A673 (cell line): ENCODE measurements at regions not wholly inside any gene's neighbourhood (a gene's known extent, or its start where the extent isn't known, plus 50 kb on each side); places are given as distances from the start of the nearest gene placed in this dataset.

Experiments
- BruUV-seq: library from RNA; stranded (reverse); fragments of 400-500 nt; replicated peaks from 2 replicates; lab custom pipeline; 2021; lab: Mats Ljungman, UMichigan
- CTCF ChIA-PET: fragments of 300-600 bp; sonication (Branson Sonifier 250); formaldehyde crosslinking; loops from one replicate; lab custom pipeline; 2022; ENCODE audit warnings: antibody characterized with exemption; lab: Charles Lee
- POLR2A ChIA-PET: fragments of 300-600 bp; sonication (Branson Sonifier 250); formaldehyde crosslinking; loops from one replicate; lab custom pipeline; 2022; ENCODE audit warnings: antibody characterized with exemption; ENCODE audit not compliant: low non-redundant PET; lab: Charles Lee
- DNase-seq: peaks from one replicate; pipeline ENCODE4 v3.0.0-alpha.2; 2015; ENCODE audit warnings: low spot score
- H3K27ac ChIP-seq: fragments of 200-600 bp; sonication (generic); 2 replicates; pipeline ENCODE4 v1.5.1; 2016; ENCODE audit warnings: mixed run types, low read depth, mild to moderate bottlenecking, mixed read lengths, antibody characterized with exemption, low read length; ENCODE audit not compliant: poor library complexity, severe bottlenecking
- H3K27me3 ChIP-seq: fragments of 200-600 bp; sonication (generic); replicated peaks from 2 replicates; pipeline ENCODE4 v1.6.1; 2017; ENCODE audit warnings: mixed run types, low read depth, mild to moderate bottlenecking, mixed read lengths, antibody characterized with exemption, low read length; ENCODE audit not compliant: insufficient read depth, poor library complexity
- H3K36me3 ChIP-seq: fragments of 200-600 bp; sonication (generic); 2 replicates; pipeline ENCODE4 v1.6.1; 2016; ENCODE audit warnings: mixed run types, mild to moderate bottlenecking, mixed read lengths, antibody characterized with exemption, low read length; ENCODE audit not compliant: insufficient read depth, poor library complexity, severe bottlenecking
- H3K4me1 ChIP-seq: fragments of 200-600 bp; sonication (generic); 2 replicates; pipeline ENCODE4 v1.6.1; 2017; ENCODE audit warnings: mixed run types, mild to moderate bottlenecking, mixed read lengths, antibody characterized with exemption, low read length; ENCODE audit not compliant: insufficient read depth, poor library complexity, severe bottlenecking
- H3K4me3 ChIP-seq: fragments of 200-600 bp; sonication (generic); 2 replicates; pipeline ENCODE4 v1.5.1; 2016; ENCODE audit warnings: low read depth, mixed run types, mild to moderate bottlenecking, mixed read lengths, low read length; ENCODE audit not compliant: poor library complexity, severe bottlenecking
- H3K9me3 ChIP-seq: fragments of 200-600 bp; sonication (generic); 2 replicates; pipeline ENCODE4 v1.6.1; 2016; ENCODE audit warnings: mixed run types, low read depth, mild to moderate bottlenecking, mixed read lengths, antibody characterized with exemption, low read length; ENCODE audit not compliant: poor library complexity, severe bottlenecking
- EZH2 ChIP-seq: fragments of 200-600 bp; sonication (generic); IDR thresholded peaks from 2 replicates; pipeline ENCODE4 v1.6.1; 2017; ENCODE audit warnings: borderline replicate concordance, low read depth, mild to moderate bottlenecking, mixed read lengths, antibody characterized with exemption, low read length; ENCODE audit not compliant: poor library complexity, severe bottlenecking
- intact Hi-C: fragments of 100-400 bp; cut with micrococcal nuclease; formaldehyde crosslinking; loops from one replicate; pipeline ENCODE4 v1.10.0; 2022; ENCODE audit not compliant: unreplicated experiment
- TF ChIP-seq, protein P1 (sequence below): fragments of 300-800, 200-600 bp; sonication (generic); conservative IDR thresholded peaks from 2 replicates; pipeline ENCODE4 v1.5.1; 2017; ENCODE audit warnings: low read depth, mild to moderate bottlenecking, antibody characterized with exemption, low read length, moderate library complexity, mixed read lengths

DNA sequence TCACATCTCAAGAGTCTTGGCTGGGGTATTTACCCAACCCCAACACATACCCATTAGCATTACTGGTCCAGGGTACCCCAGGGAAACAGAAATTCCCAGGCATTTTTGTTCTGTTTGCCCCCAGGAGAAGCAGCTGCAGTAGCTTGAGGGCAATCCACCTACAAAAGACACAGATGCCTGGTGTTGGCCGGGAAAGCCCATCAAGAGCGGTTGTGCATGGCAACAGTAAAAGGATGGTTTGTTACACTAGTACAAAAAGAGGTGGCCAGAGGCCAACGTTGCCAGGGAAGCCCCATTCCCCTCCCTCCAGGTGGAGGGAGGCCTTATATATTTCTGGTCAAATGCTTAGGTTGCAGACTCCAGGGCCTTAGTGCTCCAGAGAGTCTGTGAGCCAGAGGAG is 637.8 kb downstream of the BCOR start:
- CTCF ChIA-PET, result no interaction called here
- H3K36me3 ChIP-seq, result no peaks in the 10 kb centered on the region
- H3K4me1 ChIP-seq, result no peaks in the 10 kb centered on the region
- no peak overlapping the region for H3K27ac ChIP-seq
- POLR2A ChIA-PET, result no interaction called here
- no peak for DNase-seq
- intact Hi-C loops, result no loop called here
- no peak for TF ChIP-seq EZH2
- TF ChIP-seq, protein P1, sequence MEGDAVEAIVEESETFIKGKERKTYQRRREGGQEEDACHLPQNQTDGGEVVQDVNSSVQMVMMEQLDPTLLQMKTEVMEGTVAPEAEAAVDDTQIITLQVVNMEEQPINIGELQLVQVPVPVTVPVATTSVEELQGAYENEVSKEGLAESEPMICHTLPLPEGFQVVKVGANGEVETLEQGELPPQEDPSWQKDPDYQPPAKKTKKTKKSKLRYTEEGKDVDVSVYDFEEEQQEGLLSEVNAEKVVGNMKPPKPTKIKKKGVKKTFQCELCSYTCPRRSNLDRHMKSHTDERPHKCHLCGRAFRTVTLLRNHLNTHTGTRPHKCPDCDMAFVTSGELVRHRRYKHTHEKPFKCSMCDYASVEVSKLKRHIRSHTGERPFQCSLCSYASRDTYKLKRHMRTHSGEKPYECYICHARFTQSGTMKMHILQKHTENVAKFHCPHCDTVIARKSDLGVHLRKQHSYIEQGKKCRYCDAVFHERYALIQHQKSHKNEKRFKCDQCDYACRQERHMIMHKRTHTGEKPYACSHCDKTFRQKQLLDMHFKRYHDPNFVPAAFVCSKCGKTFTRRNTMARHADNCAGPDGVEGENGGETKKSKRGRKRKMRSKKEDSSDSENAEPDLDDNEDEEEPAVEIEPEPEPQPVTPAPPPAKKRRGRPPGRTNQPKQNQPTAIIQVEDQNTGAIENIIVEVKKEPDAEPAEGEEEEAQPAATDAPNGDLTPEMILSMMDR, result no peak
- BruUV-seq, result no TSS peak
- no peaks in the 10 kb centered on the region for H3K27me3 ChIP-seq
- peaks cover 6% of the 10 kb centered on the region for H3K9me3 ChIP-seq
- no peak overlapping the region for H3K4me3 ChIP-seq

DNA sequence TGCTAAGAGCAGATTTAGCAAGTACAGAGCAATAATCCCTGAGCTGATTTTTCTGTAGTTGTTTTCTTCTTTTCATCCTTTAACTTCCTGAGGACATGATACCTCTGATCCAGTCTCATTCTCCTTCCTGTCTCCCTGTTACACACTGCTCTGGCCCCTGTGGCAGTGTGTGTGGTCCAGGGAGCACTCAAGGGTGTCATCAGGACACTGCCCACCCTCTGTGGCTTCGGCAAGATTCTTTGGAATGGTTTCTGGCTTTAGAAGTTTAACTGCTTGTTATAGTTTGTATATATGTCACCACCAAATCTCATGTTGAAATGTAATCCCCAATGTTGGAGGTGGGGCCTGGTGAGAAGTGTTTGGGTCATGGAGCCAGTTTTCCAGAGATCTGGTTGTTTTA is 637.3 kb downstream of the BCOR start:
- Histone ChIP-seq H3K4me3 (no peak overlapping the region), H3K27ac (no peak overlapping the region), H3K9me3 (peaks cover 6% of the 10 kb centered on the region), H3K4me1 (no peaks in the 10 kb centered on the region), H3K27me3 (no peaks in the 10 kb centered on the region), H3K36me3 (no peaks in the 10 kb centered on the region)
- TF ChIP-seq, protein P1, result no peak
- CTCF ChIA-PET, result no interaction called here
- DNase-seq, result no peak
- POLR2A ChIA-PET, result no interaction called here
- intact Hi-C loops, result no loop called here
- no TSS peak for BruUV-seq

DNA sequence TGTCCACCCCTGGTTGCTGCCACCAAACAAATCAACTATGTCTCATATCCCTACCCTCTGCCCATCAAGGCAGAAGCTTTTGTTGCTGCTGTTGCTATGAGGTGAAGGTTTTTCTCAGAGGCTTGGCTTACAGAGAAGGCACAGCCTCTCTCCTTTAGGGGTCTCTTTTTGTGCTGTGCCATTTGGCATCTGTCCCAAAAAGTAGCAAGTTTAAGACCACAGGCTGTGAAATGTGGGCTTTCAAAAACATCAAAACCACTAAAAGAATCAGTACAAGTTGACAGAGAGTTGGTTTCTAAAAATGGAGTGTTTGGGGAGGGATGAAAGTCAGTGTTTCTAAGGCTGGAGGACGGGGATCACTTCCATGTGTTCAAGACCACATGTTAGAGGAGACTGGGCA is 634.9 kb downstream of the BCOR start:
- CTCF ChIA-PET, result no interaction called here
- no peak overlapping the region for H3K27ac ChIP-seq
- TF ChIP-seq EZH2, result no peak
- TF ChIP-seq, protein P1, result no peak
- H3K9me3 ChIP-seq, result no peaks in the 10 kb centered on the region
- POLR2A ChIA-PET, result no interaction called here
- intact Hi-C loops, result no loop called here
- no TSS peak for BruUV-seq
- no peak overlapping the region for H3K4me3 ChIP-seq
- H3K4me1 ChIP-seq, result no peaks in the 10 kb centered on the region
- no peaks in the 10 kb centered on the region for H3K36me3 ChIP-seq
- no peak for DNase-seq
- H3K27me3 ChIP-seq, result no peaks in the 10 kb centered on the region

DNA sequence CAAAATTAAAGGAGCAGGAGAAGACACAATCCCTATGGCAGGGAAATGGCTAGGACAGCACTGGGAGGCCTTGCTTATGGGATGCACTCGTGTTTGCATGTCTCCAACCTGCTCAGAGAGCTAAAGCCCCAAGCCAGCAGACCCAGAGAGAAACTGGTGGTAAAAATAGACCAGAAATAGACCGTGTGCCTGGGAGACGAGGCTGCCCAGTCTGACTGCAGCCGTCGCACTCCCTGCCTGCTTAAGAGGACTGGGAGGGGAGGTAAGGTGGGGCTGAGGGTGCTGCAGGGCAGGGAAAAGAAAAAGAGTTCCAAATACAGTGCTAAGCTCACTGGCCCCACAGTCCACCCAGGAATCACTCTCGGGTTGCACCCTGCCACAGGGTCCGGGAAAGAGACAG is 633.5 kb downstream of the BCOR start:
- H3K27ac ChIP-seq, result no peak overlapping the region
- no peaks in the 10 kb centered on the region for H3K36me3 ChIP-seq
- CTCF ChIA-PET, result no interaction called here
- no peaks in the 10 kb centered on the region for H3K4me1 ChIP-seq
- no peak overlapping the region for H3K4me3 ChIP-seq
- TF ChIP-seq EZH2, result no peak
- TF ChIP-seq, protein P1, result no peak
- no peak for DNase-seq
- POLR2A ChIA-PET, result no interaction called here
- intact Hi-C loops, result no loop called here
- BruUV-seq, result no TSS peak
- H3K27me3 ChIP-seq, result no peaks in the 10 kb centered on the region
- H3K9me3 ChIP-seq, result no peaks in the 10 kb centered on the region
